ENCODE measurements at regions not wholly inside any gene's neighbourhood (a gene's known extent, or its start where the extent isn't known, plus 50 kb on each side); places are given as distances from the start of the nearest gene placed in this dataset.

- FAIRE-seq (no peak), DNase-seq (ENCODE audit: insufficient read length) (no peak)
- TF ChIP-seq TAF1 (IDR thresholded peaks at IDR 0.05; ENCODE audit: borderline replicate concordance, low read depth, low read length) (no peak), POLR2A (IDR thresholded peaks at IDR 0.05; ENCODE audit: low read depth, low read length) (no peak), POLR2AphosphoS5 (IDR thresholded peaks at IDR 0.05; ENCODE audit: low read depth, low read length) (no peak)
These were observed 507.2 kb upstream of the EEF2KMT start for GRCh38 chr16:5604770-5605169.

- no peak for DNase-seq (ENCODE audit: insufficient read length)
- no peak for FAIRE-seq
- no peak for TF ChIP-seq POLR2AphosphoS5 (IDR thresholded peaks at IDR 0.05; ENCODE audit: low read depth, low read length)
- TF ChIP-seq TAF1 (IDR thresholded peaks at IDR 0.05; ENCODE audit: borderline replicate concordance, low read depth, low read length): no peak
These were observed 506.2 kb upstream of the EEF2KMT start for GRCh38 chr16:5603836-5604235.

GRCh38 chr16:5601957-5602356 lies 504.4 kb upstream of the EEF2KMT start:
- FAIRE-seq (no peak), DNase-seq (ENCODE audit: insufficient read length) (no peak)
- TF ChIP-seq POLR2AphosphoS5 (IDR thresholded peaks at IDR 0.05; ENCODE audit: low read depth, low read length) (no peak), TAF1 (IDR thresholded peaks at IDR 0.05; ENCODE audit: borderline replicate concordance, low read depth, low read length) (no peak), POLR2A (IDR thresholded peaks at IDR 0.05; ENCODE audit: low read depth, low read length) (no peak)

DNA sequence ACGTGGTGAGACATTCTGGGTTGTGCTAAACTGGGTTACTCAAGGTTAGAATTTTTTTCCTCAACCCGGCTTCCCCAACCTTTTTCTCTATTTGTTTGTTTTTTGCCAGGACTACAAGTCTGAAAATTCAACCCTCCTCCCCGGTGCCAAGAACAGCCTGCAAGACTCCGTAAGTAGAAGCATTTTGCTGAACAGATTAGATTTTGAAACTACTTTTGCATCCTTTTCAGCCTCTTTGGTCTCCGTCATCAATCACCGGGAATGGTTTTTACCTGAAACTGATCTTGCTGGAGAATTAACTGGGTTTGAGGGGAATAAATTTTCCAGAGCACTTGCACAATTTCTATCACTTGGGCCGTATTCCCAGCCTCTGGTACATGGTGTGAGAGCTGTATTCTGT lies 501.2 kb upstream of the EEF2KMT start:
- no peak for FAIRE-seq
- TF ChIP-seq TAF1 (IDR thresholded peaks at IDR 0.05; ENCODE audit: borderline replicate concordance, low read depth, low read length): no peak
- TF ChIP-seq POLR2A (IDR thresholded peaks at IDR 0.05; ENCODE audit: low read depth, low read length): no peak
- TF ChIP-seq POLR2AphosphoS5 (IDR thresholded peaks at IDR 0.05; ENCODE audit: low read depth, low read length): no peak
- no peak for DNase-seq (ENCODE audit: insufficient read length)

DNA sequence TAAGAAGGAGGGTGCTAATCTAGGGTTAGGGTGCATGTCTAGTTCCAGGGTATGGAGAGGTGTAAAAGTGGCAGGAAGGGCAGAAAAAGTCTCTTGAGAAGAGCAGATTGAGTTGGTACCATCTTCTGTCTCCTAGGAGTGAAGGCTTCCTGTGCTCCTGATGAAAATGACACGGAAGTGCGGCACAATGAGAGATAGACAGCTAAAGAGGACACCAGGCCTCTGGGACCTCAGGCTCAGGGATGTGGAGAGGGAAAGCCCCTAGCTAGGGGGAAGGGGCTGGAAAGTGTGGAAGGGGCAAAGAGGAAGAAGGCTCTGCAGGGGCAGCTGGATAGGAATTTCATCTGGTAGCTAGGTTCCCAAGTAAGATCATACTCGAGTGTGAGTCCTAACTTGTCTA lies 498.3 kb upstream of the EEF2KMT start:
- TF ChIP-seq POLR2AphosphoS5 (IDR thresholded peaks at IDR 0.05; ENCODE audit: low read depth, low read length) (no peak), TAF1 (IDR thresholded peaks at IDR 0.05; ENCODE audit: borderline replicate concordance, low read depth, low read length) (no peak), POLR2A (IDR thresholded peaks at IDR 0.05; ENCODE audit: low read depth, low read length) (no peak)
- FAIRE-seq (no peak), DNase-seq (ENCODE audit: insufficient read length) (no peak)

DNA sequence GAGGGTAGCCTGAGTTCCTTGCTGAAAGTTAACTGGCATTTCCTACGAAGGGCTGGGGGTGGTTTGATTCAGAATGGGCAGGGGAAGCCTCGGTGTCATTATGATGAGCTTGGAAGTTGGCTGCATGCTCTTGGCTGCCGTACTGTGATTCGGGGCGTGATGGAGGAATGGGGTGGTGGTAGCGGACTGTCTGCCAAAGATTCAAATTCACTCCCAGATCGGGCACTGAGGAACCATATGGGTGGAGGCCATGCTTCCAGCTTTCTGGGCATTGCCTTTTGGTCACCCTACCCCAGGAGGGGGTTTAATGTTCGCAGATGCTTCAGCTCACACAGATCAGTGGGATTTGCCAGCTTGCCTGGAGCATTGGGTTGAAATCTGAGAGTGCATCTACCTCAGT lies 492.8 kb upstream of the EEF2KMT start:
- no peak for FAIRE-seq
- TF ChIP-seq POLR2AphosphoS5 (IDR thresholded peaks at IDR 0.05; ENCODE audit: low read depth, low read length): no peak
- TF ChIP-seq POLR2A (IDR thresholded peaks at IDR 0.05; ENCODE audit: low read depth, low read length): no peak
- no peak for TF ChIP-seq TAF1 (IDR thresholded peaks at IDR 0.05; ENCODE audit: borderline replicate concordance, low read depth, low read length)

DNA sequence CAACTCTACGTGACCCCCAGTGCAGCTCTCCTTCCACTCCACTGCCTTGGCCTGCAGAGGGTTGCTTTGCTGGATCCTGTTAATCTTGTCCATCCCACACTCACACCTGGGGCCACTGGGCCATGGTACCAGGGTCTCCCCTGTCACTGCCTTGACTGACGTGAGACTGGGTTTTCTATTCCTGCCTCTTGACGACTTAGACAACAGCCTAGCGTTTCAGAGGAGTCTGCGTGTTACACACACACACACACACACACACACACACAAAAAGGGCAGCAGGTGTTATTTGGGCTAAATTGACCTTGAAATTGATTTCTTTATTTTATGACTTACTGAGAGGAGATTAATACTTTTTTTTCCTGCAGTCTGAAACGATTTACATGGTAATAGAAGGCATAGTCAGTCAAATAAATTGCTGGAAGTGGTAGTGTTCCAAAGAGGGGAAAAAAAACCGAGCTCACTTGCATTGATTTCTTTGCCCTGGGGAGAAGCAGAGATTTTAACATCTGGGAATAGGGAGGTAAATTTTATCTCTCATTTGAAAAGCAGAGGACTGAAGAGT lies 492.3 kb upstream of the EEF2KMT start:
- no peak for TF ChIP-seq TAF1 (IDR thresholded peaks at IDR 0.05; ENCODE audit: borderline replicate concordance, low read depth, low read length)
- no peak for TF ChIP-seq POLR2A (IDR thresholded peaks at IDR 0.05; ENCODE audit: low read depth, low read length)
- TF ChIP-seq POLR2AphosphoS5 (IDR thresholded peaks at IDR 0.05; ENCODE audit: low read depth, low read length): no peak
- FAIRE-seq: no peak
- no peak for DNase-seq (ENCODE audit: insufficient read length)

More for the DNA sequence above, 492.8 kb upstream of the EEF2KMT start:
- no peak for DNase-seq (ENCODE audit: insufficient read length)

DNA sequence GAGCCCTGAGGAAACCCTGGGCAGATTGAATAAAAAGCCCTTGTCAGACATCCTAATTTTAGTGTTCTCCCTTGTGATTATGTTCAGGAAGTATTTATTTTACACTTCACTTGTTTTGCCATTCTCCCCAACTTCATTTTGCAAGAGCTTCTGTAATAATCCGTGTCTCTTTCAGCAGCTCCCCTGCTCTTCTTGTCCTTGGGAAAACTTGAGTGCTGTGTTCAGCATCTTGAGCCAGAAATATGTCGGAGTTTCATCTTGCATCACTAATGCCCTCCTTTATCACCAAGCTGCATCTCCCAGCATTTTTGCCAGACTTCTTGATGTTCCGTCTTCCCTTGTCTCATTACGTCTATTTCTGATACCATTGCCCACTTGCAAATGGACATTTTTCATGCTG lies 486.5 kb upstream of the EEF2KMT start:
- FAIRE-seq (no peak), DNase-seq (ENCODE audit: insufficient read length) (no peak)
- TF ChIP-seq POLR2A (IDR thresholded peaks at IDR 0.05; ENCODE audit: low read depth, low read length) (no peak), TAF1 (IDR thresholded peaks at IDR 0.05; ENCODE audit: borderline replicate concordance, low read depth, low read length) (no peak), POLR2AphosphoS5 (IDR thresholded peaks at IDR 0.05; ENCODE audit: low read depth, low read length) (no peak)

- DNase-seq (ENCODE audit: insufficient read length) (no peak), FAIRE-seq (no peak)
These were observed 484.9 kb upstream of the EEF2KMT start for GRCh38 chr16:5582529-5582928.

GRCh38 chr16:5581908-5582307 lies 484.3 kb upstream of the EEF2KMT start:
- FAIRE-seq (no peak), DNase-seq (ENCODE audit: insufficient read length) (no peak)
- TF ChIP-seq TAF1 (IDR thresholded peaks at IDR 0.05; ENCODE audit: borderline replicate concordance, low read depth, low read length): no peak
- no peak for TF ChIP-seq POLR2A (IDR thresholded peaks at IDR 0.05; ENCODE audit: low read depth, low read length)
- no peak for TF ChIP-seq POLR2AphosphoS5 (IDR thresholded peaks at IDR 0.05; ENCODE audit: low read depth, low read length)

More at GRCh38 chr16:5582529-5582928, 484.9 kb upstream of the EEF2KMT start:
- TF ChIP-seq TAF1 (IDR thresholded peaks at IDR 0.05; ENCODE audit: borderline replicate concordance, low read depth, low read length): no peak
- no peak for TF ChIP-seq POLR2A (IDR thresholded peaks at IDR 0.05; ENCODE audit: low read depth, low read length)
- TF ChIP-seq POLR2AphosphoS5 (IDR thresholded peaks at IDR 0.05; ENCODE audit: low read depth, low read length): no peak

GRCh38 chr16:5581428-5581827 lies 483.8 kb upstream of the EEF2KMT start:
- DNase-seq (ENCODE audit: insufficient read length) (no peak), FAIRE-seq (no peak)
- TF ChIP-seq TAF1 (IDR thresholded peaks at IDR 0.05; ENCODE audit: borderline replicate concordance, low read depth, low read length): no peak
- TF ChIP-seq POLR2A (IDR thresholded peaks at IDR 0.05; ENCODE audit: low read depth, low read length): no peak
- TF ChIP-seq POLR2AphosphoS5 (IDR thresholded peaks at IDR 0.05; ENCODE audit: low read depth, low read length): no peak

DNA sequence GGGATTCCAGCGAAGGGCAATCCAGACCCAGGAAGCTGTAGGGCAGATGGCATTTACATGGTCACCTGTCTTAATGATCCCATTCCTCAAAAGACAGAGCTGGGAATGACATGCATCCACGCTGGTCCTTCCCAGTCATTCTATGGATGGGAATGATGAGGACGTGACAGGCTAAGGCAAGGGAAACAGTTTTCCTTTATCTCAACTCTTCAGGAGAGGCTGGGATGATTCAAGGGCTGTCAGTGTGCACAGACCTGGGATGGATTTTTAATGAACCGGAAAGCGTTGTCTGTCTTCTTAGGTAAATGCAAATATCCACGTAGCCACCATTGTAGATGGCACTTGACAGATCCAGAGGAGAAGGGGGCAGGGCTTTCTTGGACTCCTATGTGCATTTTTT lies 483.2 kb upstream of the EEF2KMT start:
- TF ChIP-seq POLR2AphosphoS5 (IDR thresholded peaks at IDR 0.05; ENCODE audit: low read depth, low read length) (no peak), TAF1 (IDR thresholded peaks at IDR 0.05; ENCODE audit: borderline replicate concordance, low read depth, low read length) (no peak), POLR2A (IDR thresholded peaks at IDR 0.05; ENCODE audit: low read depth, low read length) (no peak)
- FAIRE-seq (no peak), DNase-seq (ENCODE audit: insufficient read length) (no peak)

Measured in GM12892 (cell line).